H1 (cell line): ENCODE measurements at regions not wholly inside any gene's neighbourhood (a gene's known extent, or its start where the extent isn't known, plus 50 kb on each side); places are given as distances from the start of the nearest gene placed in this dataset.

Experiments used
- CHD2 ChIP-seq: IDR thresholded peaks from 2 replicates; pipeline ENCODE4 v1.6.1; 2012; ENCODE audit warnings: low read length, improper control_type of control experiment
- GTF2F1 ChIP-seq: IDR thresholded peaks from 2 replicates; pipeline ENCODE4 v1.6.1; 2012; ENCODE audit warnings: low read depth, low read length, improper control_type of control experiment, borderline replicate concordance
- JUND ChIP-seq: IDR thresholded peaks from 2 replicates; pipeline ENCODE4 v1.6.1; 2011; ENCODE audit warnings: mild to moderate bottlenecking, improper control_type of control experiment, low read length
- YY1 ChIP-seq: IDR thresholded peaks from 2 replicates; pipeline ENCODE4 v1.6.1; 2011; ENCODE audit warnings: low read depth, mild to moderate bottlenecking, low read length
- TF ChIP-seq, protein P1 (sequence below): IDR thresholded peaks from 2 replicates; pipeline ENCODE4 v1.6.1; 2011; ENCODE audit warnings: low read length, improper control_type of control experiment

DNA sequence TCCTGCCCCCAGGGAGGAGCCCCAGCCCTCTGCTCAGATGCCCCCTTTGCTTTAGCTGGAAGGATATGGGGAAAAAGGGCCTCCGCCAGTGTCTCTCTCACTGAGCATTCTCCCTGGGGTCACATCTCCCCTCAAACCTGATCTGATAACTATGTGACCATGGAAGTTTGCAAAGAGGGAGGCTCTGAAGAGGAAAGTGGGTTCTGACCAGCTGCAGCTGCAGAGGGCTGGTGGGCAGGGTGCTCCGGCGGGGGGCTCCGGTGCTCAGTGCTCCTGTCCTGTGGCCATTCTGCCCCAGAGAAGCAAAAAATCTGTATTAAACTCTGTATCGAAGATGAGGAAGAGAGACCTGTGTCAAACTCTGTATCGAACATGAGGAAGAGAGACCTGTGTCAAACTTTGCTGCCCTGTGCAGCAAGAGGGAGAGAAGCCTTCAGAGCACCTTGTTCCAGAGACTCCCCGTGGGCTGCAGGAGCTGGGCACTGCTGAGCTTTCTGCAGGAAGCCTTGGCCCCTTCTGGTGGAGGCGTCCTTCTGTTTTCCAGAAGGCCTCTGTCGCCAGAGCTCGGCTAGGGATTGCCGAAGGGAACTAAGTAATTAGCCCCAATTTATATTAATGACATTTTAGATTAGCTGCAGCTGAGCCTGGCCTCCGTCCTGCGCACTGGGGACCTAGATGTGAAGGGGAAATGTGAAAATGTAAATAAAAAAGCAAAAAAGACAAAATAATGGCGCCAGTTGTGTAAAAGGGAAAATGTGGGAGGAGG, 186.2 kb upstream of the C1orf174 start (continued):
- TF ChIP-seq CHD2 = no peak
- TF ChIP-seq GTF2F1 = no peak
- TF ChIP-seq, protein P1, sequence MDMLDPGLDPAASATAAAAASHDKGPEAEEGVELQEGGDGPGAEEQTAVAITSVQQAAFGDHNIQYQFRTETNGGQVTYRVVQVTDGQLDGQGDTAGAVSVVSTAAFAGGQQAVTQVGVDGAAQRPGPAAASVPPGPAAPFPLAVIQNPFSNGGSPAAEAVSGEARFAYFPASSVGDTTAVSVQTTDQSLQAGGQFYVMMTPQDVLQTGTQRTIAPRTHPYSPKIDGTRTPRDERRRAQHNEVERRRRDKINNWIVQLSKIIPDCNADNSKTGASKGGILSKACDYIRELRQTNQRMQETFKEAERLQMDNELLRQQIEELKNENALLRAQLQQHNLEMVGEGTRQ = no peak
- no peak for TF ChIP-seq YY1
- TF ChIP-seq JUND = no peak
